Large intestine (tissue), 3 donors: ENCODE measurements at regions not wholly inside any gene's neighbourhood (a gene's known extent, or its start where the extent isn't known, plus 50 kb on each side); places are given as distances from the start of the nearest gene placed in this dataset.

ENCODE experiments used
- DNase-seq, 2 donors: peaks; one replicate each; pipeline versions ENCODE4 v3.0.0 to v3.0.0-alpha.2; 2013
- H3K27ac ChIP-seq: one replicate; pipeline ENCODE4 v1.5.1; 2013; ENCODE audit warnings: low read length
- H3K27me3 ChIP-seq: 2 replicates; pipeline ENCODE4 v1.6.1; 2013; ENCODE audit warnings: low read length; ENCODE audit not compliant: control insufficient read depth, insufficient read depth
- H3K36me3 ChIP-seq: 2 replicates; pipeline ENCODE4 v1.6.1; 2013; ENCODE audit warnings: low read length; ENCODE audit not compliant: control insufficient read depth, insufficient read depth
- H3K4me1 ChIP-seq: one replicate; pipeline ENCODE4 v1.6.1; 2013; ENCODE audit warnings: low read length; ENCODE audit not compliant: control insufficient read depth, insufficient read depth
- H3K4me3 ChIP-seq: one replicate; pipeline ENCODE4 v1.5.1; 2013; ENCODE audit warnings: low read length
- H3K9me3 ChIP-seq: one replicate; pipeline ENCODE4 v1.6.1; 2013; ENCODE audit warnings: mild to moderate bottlenecking, low read depth, low read length, moderate library complexity; ENCODE audit not compliant: control insufficient read depth
- WGBS: methylation state at CpG from one replicate; pipeline ENCODE4 v1.1.5; 2013; ENCODE audit warnings: low lambda C conversion rate; ENCODE audit not compliant: insufficient coverage; 5-methylcytosine and 5-hydroxymethylcytosine counted together

GRCh38 chr15:37794947-37795346 is 139.5 kb upstream of the TMCO5A start:
- Histone ChIP-seq H3K27me3 (no peaks in the 10 kb centered on the region), H3K36me3 (no peaks in the 10 kb centered on the region), H3K4me1 (no peaks in the 10 kb centered on the region), H3K27ac (no peak overlapping the region), H3K4me3 (no peak overlapping the region), H3K9me3 (no peaks in the 10 kb centered on the region)
- DNase-seq: no peak
- 22% methylated on average over 1 of the region's 1 CpG for WGBS

DNA sequence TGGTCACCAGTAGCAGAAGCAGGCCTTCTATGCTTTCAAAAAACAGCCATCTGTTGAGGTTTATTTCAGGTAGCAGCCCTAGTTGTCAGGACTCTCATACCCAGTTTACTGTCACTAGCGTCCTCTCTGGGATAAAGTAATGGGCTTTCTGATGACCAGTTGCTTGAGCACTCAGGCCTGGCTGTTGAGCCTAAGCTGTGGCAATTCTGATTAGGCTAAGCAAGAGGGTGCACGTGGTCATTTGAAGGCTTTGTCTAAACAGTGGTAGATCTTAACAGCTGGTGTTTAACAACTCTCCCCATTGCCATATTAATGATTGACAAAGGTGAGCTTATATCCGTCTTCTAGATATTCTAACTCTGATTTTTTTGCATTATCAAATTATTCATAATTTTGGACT is 132.9 kb upstream of the TMCO5A start:
- no peaks in the 10 kb centered on the region for H3K4me1 ChIP-seq
- H3K4me3 ChIP-seq: no peak overlapping the region
- no peaks in the 10 kb centered on the region for H3K27me3 ChIP-seq
- no peak overlapping the region for H3K27ac ChIP-seq
- no peak for DNase-seq
- no peaks in the 10 kb centered on the region for H3K36me3 ChIP-seq
- WGBS: 50% methylated on average over 1 of the region's 3 CpGs
- no peaks in the 10 kb centered on the region for H3K9me3 ChIP-seq

DNA sequence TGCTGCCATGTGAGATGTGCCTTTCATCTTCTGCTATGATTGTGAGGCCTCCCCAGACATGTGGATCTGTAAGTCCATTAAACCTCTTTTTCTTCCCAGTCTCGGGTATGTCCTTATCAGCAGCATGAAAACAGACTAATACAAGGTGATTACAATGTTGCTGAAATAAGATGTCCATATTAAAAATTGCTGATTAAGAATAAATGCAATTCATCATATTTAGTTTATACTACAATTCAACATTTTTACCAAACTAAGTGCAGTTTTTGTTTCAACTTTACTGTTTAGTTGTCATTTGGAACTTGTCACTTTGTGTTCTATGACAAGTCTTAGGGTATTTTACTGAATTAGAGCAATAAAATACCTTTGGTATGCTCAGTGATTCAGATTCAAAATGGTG is 127.6 kb upstream of the TMCO5A start:
- H3K9me3 ChIP-seq: no peaks in the 10 kb centered on the region
- H3K4me1 ChIP-seq: no peaks in the 10 kb centered on the region
- no peaks in the 10 kb centered on the region for H3K36me3 ChIP-seq
- no peak overlapping the region for H3K27ac ChIP-seq
- no peak overlapping the region for H3K4me3 ChIP-seq
- no peak for DNase-seq
- no CpG with 5 or more reads among the region's 1 CpG for WGBS
- H3K27me3 ChIP-seq: no peaks in the 10 kb centered on the region

- Histone ChIP-seq H3K36me3 (no peaks in the 10 kb centered on the region), H3K27me3 (no peaks in the 10 kb centered on the region), H3K4me1 (no peaks in the 10 kb centered on the region), H3K9me3 (no peaks in the 10 kb centered on the region), H3K4me3 (no peak overlapping the region), H3K27ac (no peak overlapping the region)
- DNase-seq: no peak
Observed at GRCh38 chr15:37810381-37810780, 124.1 kb upstream of the TMCO5A start.

DNA sequence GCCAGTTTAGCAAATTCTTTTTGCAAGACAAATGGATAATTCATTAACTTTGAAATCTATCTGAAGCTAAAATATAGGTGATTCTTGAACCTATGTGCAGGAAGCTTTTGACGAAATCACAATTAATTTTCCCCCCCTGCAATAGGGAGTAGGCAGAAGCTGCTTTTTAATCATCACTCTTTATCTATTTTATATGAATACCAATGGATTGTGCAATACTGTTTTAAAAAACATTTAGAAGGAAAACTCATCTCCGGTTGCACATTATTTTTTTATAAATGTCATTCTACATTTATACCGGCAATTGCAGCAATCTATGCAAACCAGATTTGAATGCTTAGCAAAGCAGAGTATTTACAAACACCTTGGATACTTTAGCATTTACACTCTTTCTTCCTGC is 121.1 kb upstream of the TMCO5A start:
- H3K4me1 ChIP-seq: no peaks in the 10 kb centered on the region

GRCh38 chr15:37814847-37815515 is 119.5 kb upstream of the TMCO5A start:
- Histone ChIP-seq H3K27ac (no peak overlapping the region), H3K9me3 (no peaks in the 10 kb centered on the region), H3K4me1 (no peaks in the 10 kb centered on the region), H3K36me3 (no peaks in the 10 kb centered on the region), H3K4me3 (no peak overlapping the region), H3K27me3 (no peaks in the 10 kb centered on the region)
- 40% methylated on average over 1 of the region's 5 CpGs for WGBS
- no peak for DNase-seq

More for the DNA sequence above, 121.1 kb upstream of the TMCO5A start:
- Histone ChIP-seq H3K36me3 (no peaks in the 10 kb centered on the region), H3K27me3 (no peaks in the 10 kb centered on the region), H3K27ac (no peak overlapping the region), H3K4me3 (no peak overlapping the region), H3K9me3 (no peaks in the 10 kb centered on the region)
- no peak for DNase-seq
- WGBS: 93% methylated on average over 3 of the region's 3 CpGs

GRCh38 chr15:37818152-37818677 is 116.2 kb upstream of the TMCO5A start:
- Histone ChIP-seq H3K4me3 (no peak overlapping the region), H3K27me3 (no peaks in the 10 kb centered on the region), H3K27ac (no peak overlapping the region), H3K36me3 (no peaks in the 10 kb centered on the region), H3K9me3 (no peaks in the 10 kb centered on the region), H3K4me1 (no peaks in the 10 kb centered on the region)
- DNase-seq: no peak
- 81% methylated on average over 5 of the region's 11 CpGs for WGBS

GRCh38 chr15:37819191-37819590 is 115.2 kb upstream of the TMCO5A start:
- no peak overlapping the region for H3K4me3 ChIP-seq
- no peaks in the 10 kb centered on the region for H3K9me3 ChIP-seq
- H3K27me3 ChIP-seq: no peaks in the 10 kb centered on the region
- no peak overlapping the region for H3K27ac ChIP-seq
- no peak for DNase-seq
- no peaks in the 10 kb centered on the region for H3K4me1 ChIP-seq
- WGBS: no CpG with 5 or more reads among the region's 1 CpG
- no peaks in the 10 kb centered on the region for H3K36me3 ChIP-seq

- no peaks in the 10 kb centered on the region for H3K36me3 ChIP-seq
- no CpG with 5 or more reads among the region's 10 CpGs for WGBS
- no peak overlapping the region for H3K4me3 ChIP-seq
- no peaks in the 10 kb centered on the region for H3K9me3 ChIP-seq
- H3K4me1 ChIP-seq: no peaks in the 10 kb centered on the region
- H3K27me3 ChIP-seq: no peaks in the 10 kb centered on the region
- no peak overlapping the region for H3K27ac ChIP-seq
- DNase-seq: no peak
Observed at GRCh38 chr15:37820380-37821128, 113.9 kb upstream of the TMCO5A start.

- Histone ChIP-seq H3K36me3 (no peaks in the 10 kb centered on the region), H3K4me1 (no peaks in the 10 kb centered on the region), H3K27ac (no peak overlapping the region), H3K9me3 (no peaks in the 10 kb centered on the region), H3K27me3 (no peaks in the 10 kb centered on the region), H3K4me3 (no peak overlapping the region)
- 40% methylated on average over 1 of the region's 10 CpGs for WGBS
- no peak for DNase-seq
Observed at GRCh38 chr15:37823601-37824275, 110.7 kb upstream of the TMCO5A start.
